ENCODE measurements at regions not wholly inside any gene's neighbourhood (a gene's known extent, or its start where the extent isn't known, plus 50 kb on each side); places are given as distances from the start of the nearest gene placed in this dataset.
"Not testable (repeated sequence)": the region's sequence is repeated elsewhere in the genome, so short reads cannot be mapped to it uniquely, and the experiment has no call there.

- BruUV-seq (replicated peaks) = no TSS peak
- DNase-seq = no peak
- Mint-ChIP-seq H3K36me3 (ENCODE audit: insufficient read depth, unreplicated experiment) (no peaks in the 10 kb centered on the region), H3K27ac (ENCODE audit: unreplicated experiment) (no peak overlapping the region), H3K4me3 (ENCODE audit: low read depth, unreplicated experiment) (no peak overlapping the region), H3K4me1 (ENCODE audit: low read depth, unreplicated experiment) (peaks cover 3% of the 10 kb centered on the region), H3K27me3 (ENCODE audit: unreplicated experiment) (peaks cover 61% of the 10 kb centered on the region), H3K9me3 (ENCODE audit: low read depth, unreplicated experiment) (no peaks in the 10 kb centered on the region)
- CTCF ChIA-PET = no interaction called here
- no peak for TF ChIP-seq CTCF (IDR thresholded peaks at IDR 0.05; ENCODE audit: unreplicated experiment)
- intact Hi-C loops (cut with micrococcal nuclease; ENCODE audit: unreplicated experiment) = no loop called here
Measured at GRCh38 chr2:236370847-236371409, 106.7 kb upstream of the ASB18 start.

GRCh38 chr2:236375973-236376476 lies 111.8 kb upstream of the ASB18 start:
- no peaks in the 10 kb centered on the region for H3K9me3 Mint-ChIP-seq (ENCODE audit: low read depth, unreplicated experiment)
- intact Hi-C loops (cut with micrococcal nuclease; ENCODE audit: unreplicated experiment) = no loop called here

GRCh38 chr2:236376566-236377244 lies 112.5 kb upstream of the ASB18 start:
- peak overlapping the region; percentile 32 for H3K4me3 Mint-ChIP-seq (ENCODE audit: low read depth, unreplicated experiment)
- no peak for TF ChIP-seq CTCF (IDR thresholded peaks at IDR 0.05; ENCODE audit: unreplicated experiment)
- CTCF ChIA-PET = no interaction called here
- H3K27ac Mint-ChIP-seq (ENCODE audit: unreplicated experiment) = no peak overlapping the region
- H3K9me3 Mint-ChIP-seq (ENCODE audit: low read depth, unreplicated experiment) = no peaks in the 10 kb centered on the region
- BruUV-seq (replicated peaks) = no TSS peak
- intact Hi-C loops (cut with micrococcal nuclease; ENCODE audit: unreplicated experiment) = no loop called here
- H3K36me3 Mint-ChIP-seq (ENCODE audit: insufficient read depth, unreplicated experiment) = peaks cover 5% of the 10 kb centered on the region
- H3K4me1 Mint-ChIP-seq (ENCODE audit: low read depth, unreplicated experiment) = peaks cover 18% of the 10 kb centered on the region
- H3K27me3 Mint-ChIP-seq (ENCODE audit: unreplicated experiment) = peaks cover 3% of the 10 kb centered on the region
- peak; percentile 22 for DNase-seq

More at GRCh38 chr2:236375973-236376476, 111.8 kb upstream of the ASB18 start:
- Mint-ChIP-seq H3K4me3 (ENCODE audit: low read depth, unreplicated experiment) (peak overlapping the region; percentile 32), H3K27me3 (ENCODE audit: unreplicated experiment) (peaks cover 10% of the 10 kb centered on the region), H3K27ac (ENCODE audit: unreplicated experiment) (no peak overlapping the region), H3K36me3 (ENCODE audit: insufficient read depth, unreplicated experiment) (peaks cover 5% of the 10 kb centered on the region), H3K4me1 (ENCODE audit: low read depth, unreplicated experiment) (peaks cover 18% of the 10 kb centered on the region)
- BruUV-seq (replicated peaks) = no TSS peak
- TF ChIP-seq CTCF (IDR thresholded peaks at IDR 0.05; ENCODE audit: unreplicated experiment) = no peak
- no peak for DNase-seq
- CTCF ChIA-PET = no interaction called here

- Mint-ChIP-seq H3K27me3 (ENCODE audit: unreplicated experiment) (no peaks in the 10 kb centered on the region), H3K9me3 (ENCODE audit: low read depth, unreplicated experiment) (no peaks in the 10 kb centered on the region), H3K4me1 (ENCODE audit: low read depth, unreplicated experiment) (peaks cover 18% of the 10 kb centered on the region), H3K4me3 (ENCODE audit: low read depth, unreplicated experiment) (no peak overlapping the region), H3K27ac (ENCODE audit: unreplicated experiment) (no peak overlapping the region), H3K36me3 (ENCODE audit: insufficient read depth, unreplicated experiment) (peaks cover 5% of the 10 kb centered on the region)
- intact Hi-C loops (cut with micrococcal nuclease; ENCODE audit: unreplicated experiment) = no loop called here
- no peak for TF ChIP-seq CTCF (IDR thresholded peaks at IDR 0.05; ENCODE audit: unreplicated experiment)
- CTCF ChIA-PET = no interaction called here
- no TSS peak for BruUV-seq (replicated peaks)
- no peak for DNase-seq
Measured at GRCh38 chr2:236380051-236380612, 115.9 kb upstream of the ASB18 start.

GRCh38 chr2:236381253-236381652 lies 117.0 kb upstream of the ASB18 start:
- H3K27ac Mint-ChIP-seq (ENCODE audit: unreplicated experiment); H3K4me3 Mint-ChIP-seq (ENCODE audit: low read depth, unreplicated experiment); CTCF ChIA-PET; H3K27me3 Mint-ChIP-seq (ENCODE audit: unreplicated experiment); H3K36me3 Mint-ChIP-seq (ENCODE audit: insufficient read depth, unreplicated experiment); DNase-seq; intact Hi-C loops (cut with micrococcal nuclease; ENCODE audit: unreplicated experiment); BruUV-seq (replicated peaks); H3K9me3 Mint-ChIP-seq (ENCODE audit: low read depth, unreplicated experiment): not testable (repeated sequence)
- H3K4me1 Mint-ChIP-seq (ENCODE audit: low read depth, unreplicated experiment) = peaks cover 12% of the 10 kb centered on the region

GRCh38 chr2:236389284-236390216 lies 125.3 kb upstream of the ASB18 start:
- CTCF ChIA-PET; H3K36me3 Mint-ChIP-seq (ENCODE audit: insufficient read depth, unreplicated experiment); DNase-seq; H3K27ac Mint-ChIP-seq (ENCODE audit: unreplicated experiment); H3K4me3 Mint-ChIP-seq (ENCODE audit: low read depth, unreplicated experiment); H3K4me1 Mint-ChIP-seq (ENCODE audit: low read depth, unreplicated experiment); BruUV-seq (replicated peaks); H3K9me3 Mint-ChIP-seq (ENCODE audit: low read depth, unreplicated experiment); intact Hi-C loops (cut with micrococcal nuclease; ENCODE audit: unreplicated experiment): not testable (repeated sequence)
- H3K27me3 Mint-ChIP-seq (ENCODE audit: unreplicated experiment) = peaks cover 23% of the 10 kb centered on the region

Data from Calu3 (cell line).